ENCODE measurements at regions not wholly inside any gene's neighbourhood (a gene's known extent, or its start where the extent isn't known, plus 50 kb on each side); places are given as distances from the start of the nearest gene placed in this dataset.
"Not testable (repeated sequence)": the region's sequence is repeated elsewhere in the genome, so short reads cannot be mapped to it uniquely, and the experiment has no call there.

- no peak for ATAC-seq
- Histone ChIP-seq H3K36me3 (no peaks in the 10 kb centered on the region), H3K4me3 (no peak overlapping the region), H3K4me1 (peaks cover 0 to 18% (median 0%) of the 10 kb centered on the region in 3 donors), H3K9me3 (no peaks in the 10 kb centered on the region), H3K27me3 (no peaks in the 10 kb centered on the region), H3K27ac (no peak overlapping the region)
- TF ChIP-seq EP300 (IDR thresholded peaks at IDR 0.05) (no peak), POLR2A (IDR thresholded peaks at IDR 0.05) (no peak), POLR2AphosphoS5 (IDR thresholded peaks at IDR 0.05) (no peak), CTCF (IDR thresholded peaks at IDR 0.05) (no peak)
These were observed 614.0 kb downstream of the ETNK1 start for GRCh38 chr12:23238957-23239356.

GRCh38 chr12:23245186-23245585 lies 620.2 kb downstream of the ETNK1 start:
- Histone ChIP-seq H3K4me1 (no peaks in the 10 kb centered on the region), H3K4me3 (no peak overlapping the region), H3K27me3 (no peaks in the 10 kb centered on the region), H3K9me3 (no peaks in the 10 kb centered on the region), H3K36me3 (no peaks in the 10 kb centered on the region), H3K27ac (no peak overlapping the region)
- TF ChIP-seq EP300 (IDR thresholded peaks at IDR 0.05): no peak
- TF ChIP-seq POLR2A (IDR thresholded peaks at IDR 0.05): no peak
- no peak for TF ChIP-seq CTCF (IDR thresholded peaks at IDR 0.05)
- ATAC-seq: no peak
- 83 to 90% methylated on average over 2 of the region's 2 CpGs for WGBS, 2 donors (ENCODE audit: low coverage in 1 of 2)

- H3K27me3 ChIP-seq: no peaks in the 10 kb centered on the region
- ATAC-seq: no peak
- 62 to 100% methylated on average over 2 to 4 of the region's 4 CpGs for WGBS, 2 donors (ENCODE audit: low coverage in 1 of 2)
- H3K27ac ChIP-seq: no peak overlapping the region
- no peaks in the 10 kb centered on the region for H3K36me3 ChIP-seq
- H3K4me3 ChIP-seq: no peak overlapping the region
- TF ChIP-seq CTCF (IDR thresholded peaks at IDR 0.05) (no peak), EP300 (IDR thresholded peaks at IDR 0.05) (no peak), POLR2AphosphoS5 (IDR thresholded peaks at IDR 0.05) (no peak), POLR2A (IDR thresholded peaks at IDR 0.05) (no peak)
- no peaks in the 10 kb centered on the region for H3K4me1 ChIP-seq
- no peaks in the 10 kb centered on the region for H3K9me3 ChIP-seq
These were observed 628.2 kb downstream of the ETNK1 start for GRCh38 chr12:23253191-23253590.

GRCh38 chr12:23253910-23254309 lies 628.9 kb downstream of the ETNK1 start:
- not testable (repeated sequence) for H3K27ac ChIP-seq, H3K9me3 ChIP-seq, H3K4me1 ChIP-seq, ATAC-seq, H3K36me3 ChIP-seq, H3K27me3 ChIP-seq, H3K4me3 ChIP-seq
- WGBS, 2 donors (ENCODE audit: low coverage in 1 of 2): 76 to 91% methylated on average over 5 to 6 of the region's 6 CpGs

- Histone ChIP-seq H3K4me3 (no peak overlapping the region), H3K27ac (no peak overlapping the region), H3K27me3 (no peaks in the 10 kb centered on the region), H3K36me3 (no peaks in the 10 kb centered on the region), H3K9me3 (no peaks in the 10 kb centered on the region), H3K4me1 (no peaks in the 10 kb centered on the region)
- TF ChIP-seq CTCF (IDR thresholded peaks at IDR 0.05): no peak
- no peak for TF ChIP-seq POLR2A (IDR thresholded peaks at IDR 0.05)
- no peak for TF ChIP-seq POLR2AphosphoS5 (IDR thresholded peaks at IDR 0.05)
- no peak for TF ChIP-seq EP300 (IDR thresholded peaks at IDR 0.05)
- 88% methylated on average over 1 of the region's 1 CpG; no CpG with 5 or more reads in 1 of the 2 donors for WGBS, 2 donors (ENCODE audit: low coverage in 1 of 2)
- ATAC-seq: no peak
These were observed 634.6 kb downstream of the ETNK1 start for GRCh38 chr12:23259558-23259957.

- Histone ChIP-seq H3K4me3 (no peak overlapping the region), H3K27ac (no peak overlapping the region), H3K36me3 (no peaks in the 10 kb centered on the region), H3K9me3 (no peaks in the 10 kb centered on the region), H3K4me1 (no peaks in the 10 kb centered on the region), H3K27me3 (no peaks in the 10 kb centered on the region)
- no peak for ATAC-seq
- WGBS, 2 donors (ENCODE audit: low coverage in 1 of 2): 89 to 94% methylated on average over 2 to 4 of the region's 4 CpGs
- TF ChIP-seq POLR2AphosphoS5 (IDR thresholded peaks at IDR 0.05): no peak
- TF ChIP-seq EP300 (IDR thresholded peaks at IDR 0.05): no peak
- TF ChIP-seq CTCF (IDR thresholded peaks at IDR 0.05): no peak
- no peak for TF ChIP-seq POLR2A (IDR thresholded peaks at IDR 0.05)
These were observed 637.7 kb downstream of the ETNK1 start for GRCh38 chr12:23262670-23263069.
